Right cardiac atrium (tissue), 5 donors: ENCODE measurements at regions not wholly inside any gene's neighbourhood (a gene's known extent, or its start where the extent isn't known, plus 50 kb on each side); places are given as distances from the start of the nearest gene placed in this dataset.

Experiments used
- ATAC-seq, 2 donors: fragments of 200-7000 bp; cut with Tn5 transposase; one replicate each; pipeline versions ENCODE4 v1.8.0 to v1.9.1; 2020; ENCODE audit warnings: moderate library complexity in 2 of 2, mild to moderate bottlenecking in 1 of 2
- DNase-seq, 3 donors: peaks; one replicate each; pipeline ENCODE4 v3.0.0-alpha.2; 2020
- H3K27ac ChIP-seq: one replicate; pipeline ENCODE4 v1.5.1; 2013; ENCODE audit warnings: mild to moderate bottlenecking, low read length, control low read depth, moderate library complexity
- H3K27me3 ChIP-seq: one replicate; pipeline ENCODE4 v1.6.1; 2013; ENCODE audit not compliant: control insufficient read depth, insufficient read depth
- H3K4me1 ChIP-seq: one replicate; pipeline ENCODE4 v1.6.1; 2013; ENCODE audit warnings: low read length; ENCODE audit not compliant: control insufficient read depth, insufficient read depth
- H3K4me3 ChIP-seq: one replicate; pipeline ENCODE4 v1.5.1; 2013; ENCODE audit warnings: low read length, control low read depth
- H3K9me3 ChIP-seq: one replicate; pipeline ENCODE4 v1.6.1; 2013; ENCODE audit warnings: low read length; ENCODE audit not compliant: control insufficient read depth
- WGBS: extraction: QIAGEN DNeasy Blood & Tissue Kit; methylation state at CpG from one replicate; pipeline ENCODE4 v1.1.7; 2013; 5-methylcytosine and 5-hydroxymethylcytosine counted together
- intact Hi-C, 4 donors: fragments of 100-400 bp; cut with DNase I; formaldehyde crosslinking; loops; one replicate each; pipeline versions ENCODE4 v1.11.0 to v1.14.0; 2022 to 2023
- donor health status: healthy with polysubstance abuse.
- donor health status: DM: no; HTN: yes; CAD: no.
- donor health status: DM: no; HTN: no; CAD: no.
- donor health status: DM: no; HTN: yes; CAD: no; lungs with severe emphysema.
- donor health status: DM: yes; HTN: yes; CAD: no.

- peaks cover 10% of the 10 kb centered on the region for H3K9me3 ChIP-seq
- ATAC-seq (no peak), DNase-seq (no peak)
- intact Hi-C loops: no loop called here
- 82% methylated on average over 1 of the region's 1 CpG for WGBS
- no peaks in the 10 kb centered on the region for H3K4me1 ChIP-seq
- H3K27ac ChIP-seq: no peak overlapping the region
- H3K27me3 ChIP-seq: no peaks in the 10 kb centered on the region
- H3K4me3 ChIP-seq: no peak overlapping the region
Measured at GRCh38 chr5:10049858-10050455, 199.7 kb downstream of the ATPSCKMT start.

- H3K9me3 ChIP-seq: peaks cover 9% of the 10 kb centered on the region
- no peak overlapping the region for H3K4me3 ChIP-seq
- no peaks in the 10 kb centered on the region for H3K4me1 ChIP-seq
- ATAC-seq: no peak
- WGBS: 73% methylated on average over 7 of the region's 7 CpGs
- no peaks in the 10 kb centered on the region for H3K27me3 ChIP-seq
- H3K27ac ChIP-seq: no peak overlapping the region
- intact Hi-C loops: no loop called here
- DNase-seq: no peak
Measured at GRCh38 chr5:10046676-10047075, 203.0 kb downstream of the ATPSCKMT start.

GRCh38 chr5:10045376-10045775, 204.3 kb downstream of the ATPSCKMT start:
- Histone ChIP-seq H3K4me3 (no peak overlapping the region), H3K9me3 (peaks cover 8% of the 10 kb centered on the region), H3K27me3 (no peaks in the 10 kb centered on the region), H3K4me1 (no peaks in the 10 kb centered on the region), H3K27ac (no peak overlapping the region)
- DNase-seq: no peak
- intact Hi-C loops: no loop called here
- WGBS: 83% methylated on average over 6 of the region's 6 CpGs
- no peak for ATAC-seq

- H3K4me1 ChIP-seq: no peaks in the 10 kb centered on the region
- ATAC-seq (no peak), DNase-seq (no peak)
- 90% methylated on average over 3 of the region's 3 CpGs for WGBS
- H3K4me3 ChIP-seq: no peak overlapping the region
- intact Hi-C loops: no loop called here
- peaks cover 10% of the 10 kb centered on the region for H3K9me3 ChIP-seq
- no peak overlapping the region for H3K27ac ChIP-seq
- H3K27me3 ChIP-seq: no peaks in the 10 kb centered on the region
Measured at GRCh38 chr5:10036136-10036815, 213.4 kb downstream of the ATPSCKMT start.

DNA sequence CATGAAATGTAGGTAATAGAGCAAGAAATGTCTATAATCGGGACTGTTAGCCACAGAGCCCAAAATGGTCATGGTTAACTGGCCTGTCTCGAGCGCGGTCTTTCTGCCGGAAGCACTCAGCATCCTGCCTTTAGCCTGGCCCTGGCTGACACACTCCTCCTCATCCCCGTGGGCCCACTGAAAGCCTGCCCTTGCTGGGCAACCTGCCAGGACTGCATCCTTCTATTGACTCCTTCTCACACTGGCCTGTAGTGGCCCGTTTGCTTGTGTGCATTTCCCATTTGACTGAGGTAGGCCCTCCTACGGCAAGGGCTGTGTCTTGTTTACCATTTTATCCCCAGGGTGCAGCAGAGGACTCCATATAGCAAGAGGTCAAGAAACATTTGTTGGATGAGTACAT, 215.7 kb downstream of the ATPSCKMT start:
- ATAC-seq (no peak), DNase-seq (peak; percentile 29 to 83 (median 66))
- no peak overlapping the region for H3K4me3 ChIP-seq
- no peak overlapping the region for H3K27ac ChIP-seq
- H3K9me3 ChIP-seq: peaks cover 14% of the 10 kb centered on the region
- no peaks in the 10 kb centered on the region for H3K27me3 ChIP-seq
- 43% methylated on average over 8 of the region's 8 CpGs for WGBS
- intact Hi-C loops: no loop called here
- H3K4me1 ChIP-seq: no peaks in the 10 kb centered on the region

GRCh38 chr5:10031817-10032216, 217.9 kb downstream of the ATPSCKMT start:
- no peaks in the 10 kb centered on the region for H3K27me3 ChIP-seq
- H3K9me3 ChIP-seq: peaks cover 11% of the 10 kb centered on the region
- ATAC-seq: no peak
- intact Hi-C loops: no loop called here
- H3K4me1 ChIP-seq: no peaks in the 10 kb centered on the region
- 96% methylated on average over 2 of the region's 2 CpGs for WGBS
- no peak overlapping the region for H3K4me3 ChIP-seq
- DNase-seq: no peak
- H3K27ac ChIP-seq: no peak overlapping the region

- H3K4me3 ChIP-seq: no peak overlapping the region
- no peaks in the 10 kb centered on the region for H3K4me1 ChIP-seq
- H3K27ac ChIP-seq: no peak overlapping the region
- 84% methylated on average over 2 of the region's 2 CpGs for WGBS
- DNase-seq (no peak), ATAC-seq (no peak)
- peaks cover 11% of the 10 kb centered on the region for H3K9me3 ChIP-seq
- H3K27me3 ChIP-seq: no peaks in the 10 kb centered on the region
- intact Hi-C loops: no loop called here
Measured at GRCh38 chr5:10030219-10030831, 219.4 kb downstream of the ATPSCKMT start.

- no peaks in the 10 kb centered on the region for H3K4me1 ChIP-seq
- H3K4me3 ChIP-seq: no peak overlapping the region
- no peak for DNase-seq
- intact Hi-C loops: no loop called here
- ATAC-seq: no peak
- peaks cover 6% of the 10 kb centered on the region for H3K9me3 ChIP-seq
- no peak overlapping the region for H3K27ac ChIP-seq
- WGBS: 85% methylated on average over 3 of the region's 3 CpGs
- H3K27me3 ChIP-seq: no peaks in the 10 kb centered on the region
Measured at GRCh38 chr5:10023494-10023893, 226.2 kb downstream of the ATPSCKMT start.

GRCh38 chr5:10021248-10021647, 228.4 kb downstream of the ATPSCKMT start:
- Histone ChIP-seq H3K9me3 (peaks cover 8% of the 10 kb centered on the region), H3K27me3 (no peaks in the 10 kb centered on the region), H3K4me1 (no peaks in the 10 kb centered on the region), H3K27ac (no peak overlapping the region), H3K4me3 (no peak overlapping the region)
- 55% methylated on average over 1 of the region's 1 CpG for WGBS
- intact Hi-C loops: no loop called here
- ATAC-seq: no peak
- no peak for DNase-seq

DNA sequence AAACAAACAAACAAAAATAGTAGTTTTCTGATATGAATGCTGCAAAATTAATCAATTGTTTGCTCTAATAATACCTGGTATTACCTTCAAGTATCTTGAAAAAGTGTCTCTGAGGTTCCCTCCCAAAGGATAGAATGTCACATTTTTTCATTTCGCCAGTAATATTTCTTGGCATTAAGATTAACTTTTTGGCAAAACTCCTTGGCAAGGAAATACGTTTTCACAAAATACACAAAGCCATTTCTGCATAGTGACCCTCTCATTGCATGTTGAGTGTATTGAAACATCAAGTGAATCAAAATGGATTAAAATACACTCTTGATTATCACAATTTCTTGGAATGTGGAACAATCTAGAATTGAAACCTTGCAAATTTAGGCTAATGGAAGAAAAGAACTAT, 230.5 kb downstream of the ATPSCKMT start:
- no peaks in the 10 kb centered on the region for H3K27me3 ChIP-seq
- H3K9me3 ChIP-seq: peaks cover 8% of the 10 kb centered on the region
- no peaks in the 10 kb centered on the region for H3K4me1 ChIP-seq
- no peak overlapping the region for H3K4me3 ChIP-seq
- 25% methylated on average over 2 of the region's 2 CpGs for WGBS
- no peak for DNase-seq
- intact Hi-C loops: no loop called here
- no peak for ATAC-seq
- H3K27ac ChIP-seq: no peak overlapping the region

DNA sequence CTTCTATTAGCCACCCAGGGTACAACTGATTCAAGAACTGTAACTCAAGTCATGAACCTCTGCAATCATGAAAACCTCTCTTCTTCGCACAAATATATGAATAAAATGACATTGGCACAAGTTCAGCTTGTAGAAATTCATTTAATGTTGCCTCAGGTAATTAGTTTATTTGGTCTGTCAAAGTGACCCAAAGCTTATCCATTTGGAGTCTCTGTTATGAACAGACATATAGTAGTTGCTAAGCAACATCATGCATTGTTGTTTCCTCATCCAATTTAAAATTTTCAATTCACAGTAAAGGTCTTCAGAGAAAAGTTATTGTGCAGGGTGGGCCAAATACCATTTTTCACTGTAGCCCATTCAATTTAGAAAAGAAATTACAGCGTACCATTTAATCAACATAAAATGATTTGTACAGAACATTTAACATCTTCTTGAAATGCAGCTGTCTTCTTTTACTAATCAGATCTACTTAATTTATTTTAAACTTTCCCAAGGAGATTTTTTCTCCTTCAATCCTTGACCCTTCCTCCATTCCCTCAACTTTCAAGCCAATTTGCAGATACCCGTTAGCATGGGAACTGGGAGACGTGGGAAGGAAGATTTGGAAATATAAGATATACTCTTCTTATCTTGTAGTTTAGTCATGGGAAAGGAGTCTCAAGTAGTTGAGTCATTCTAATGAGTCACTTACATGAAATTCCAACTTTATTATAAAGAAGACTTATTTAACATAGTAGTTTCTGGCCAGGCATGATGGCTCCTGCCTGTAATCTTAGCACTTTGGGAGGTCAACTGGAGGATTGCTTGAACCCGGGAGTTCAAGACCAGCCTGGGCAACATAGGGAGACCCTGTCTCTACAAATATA, 231.3 kb downstream of the ATPSCKMT start:
- WGBS: 52% methylated on average over 5 of the region's 5 CpGs

More for the DNA sequence above, 231.3 kb downstream of the ATPSCKMT start:
- no peaks in the 10 kb centered on the region for H3K27me3 ChIP-seq
- no peak overlapping the region for H3K27ac ChIP-seq
- DNase-seq (no peak), ATAC-seq (peak in 1 of 2 donors; percentile 50)
- intact Hi-C loops: no loop called here
- H3K9me3 ChIP-seq: peaks cover 8% of the 10 kb centered on the region
- H3K4me3 ChIP-seq: no peak overlapping the region
- no peaks in the 10 kb centered on the region for H3K4me1 ChIP-seq
